ENCODE measurements at regions not wholly inside any gene's neighbourhood (a gene's known extent, or its start where the extent isn't known, plus 50 kb on each side); places are given as distances from the start of the nearest gene placed in this dataset.

- TF ChIP-seq, protein P1, sequence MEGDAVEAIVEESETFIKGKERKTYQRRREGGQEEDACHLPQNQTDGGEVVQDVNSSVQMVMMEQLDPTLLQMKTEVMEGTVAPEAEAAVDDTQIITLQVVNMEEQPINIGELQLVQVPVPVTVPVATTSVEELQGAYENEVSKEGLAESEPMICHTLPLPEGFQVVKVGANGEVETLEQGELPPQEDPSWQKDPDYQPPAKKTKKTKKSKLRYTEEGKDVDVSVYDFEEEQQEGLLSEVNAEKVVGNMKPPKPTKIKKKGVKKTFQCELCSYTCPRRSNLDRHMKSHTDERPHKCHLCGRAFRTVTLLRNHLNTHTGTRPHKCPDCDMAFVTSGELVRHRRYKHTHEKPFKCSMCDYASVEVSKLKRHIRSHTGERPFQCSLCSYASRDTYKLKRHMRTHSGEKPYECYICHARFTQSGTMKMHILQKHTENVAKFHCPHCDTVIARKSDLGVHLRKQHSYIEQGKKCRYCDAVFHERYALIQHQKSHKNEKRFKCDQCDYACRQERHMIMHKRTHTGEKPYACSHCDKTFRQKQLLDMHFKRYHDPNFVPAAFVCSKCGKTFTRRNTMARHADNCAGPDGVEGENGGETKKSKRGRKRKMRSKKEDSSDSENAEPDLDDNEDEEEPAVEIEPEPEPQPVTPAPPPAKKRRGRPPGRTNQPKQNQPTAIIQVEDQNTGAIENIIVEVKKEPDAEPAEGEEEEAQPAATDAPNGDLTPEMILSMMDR (IDR thresholded peaks at IDR 0.05) = no peak
- no peak for TF ChIP-seq POLR2A (IDR thresholded peaks at IDR 0.05)
- no peak for TF ChIP-seq EP300 (IDR thresholded peaks at IDR 0.05)
These were observed 1290.0 kb downstream of the EFNA5 start for GRCh38 chr5:106380736-106381135.

Measured in stomach (tissue), 4 donors.